ENCODE measurements at regions not wholly inside any gene's neighbourhood (a gene's known extent, or its start where the extent isn't known, plus 50 kb on each side); places are given as distances from the start of the nearest gene placed in this dataset.

DNA sequence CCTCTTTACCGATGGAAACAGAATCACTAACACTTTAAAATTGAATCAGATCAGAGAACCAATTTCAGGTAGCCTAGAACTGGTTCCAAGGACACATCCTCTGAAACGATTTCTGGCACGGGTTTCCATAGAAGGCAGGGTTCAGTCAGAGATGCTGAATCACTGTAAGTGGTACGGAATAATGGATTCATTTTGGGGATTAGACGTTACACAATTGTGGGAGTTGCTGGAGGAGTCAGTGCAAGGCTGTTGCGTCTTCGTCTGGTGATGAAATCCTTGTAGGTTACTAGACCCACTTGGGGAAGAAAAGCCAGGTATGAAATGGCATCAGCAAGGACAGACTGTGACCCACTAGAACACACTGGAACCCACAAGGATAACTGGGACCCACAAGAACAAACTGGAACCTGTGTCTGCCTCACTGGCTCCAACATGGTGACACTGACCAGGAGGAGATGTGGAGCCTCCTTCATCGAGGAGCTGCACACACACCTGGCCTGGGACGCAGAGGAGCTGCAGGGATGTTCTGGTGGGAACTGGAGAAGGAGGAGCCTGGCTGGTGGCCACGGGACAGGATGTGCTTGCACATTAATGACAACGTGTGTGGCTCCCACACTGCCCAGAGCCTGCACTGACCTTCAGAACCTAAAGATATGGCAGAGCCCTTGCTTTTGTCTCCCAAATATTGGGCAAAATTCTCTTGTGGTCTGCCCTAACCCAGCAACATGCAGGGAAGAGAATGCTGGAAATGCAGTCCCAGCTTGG lies 105.1 kb downstream of the TRAPPC11 start:
- intact Hi-C loops (cut with DNase I; ENCODE audit: low total_unique reads) (no loop called here), in situ Hi-C loops (cut with MboI; ENCODE audit: low sequenced_read_pairs in 4 of 4) (no loop called here)
- no peak for TF ChIP-seq POLR2A (IDR thresholded peaks at IDR 0.05)
- TF ChIP-seq, protein P1, sequence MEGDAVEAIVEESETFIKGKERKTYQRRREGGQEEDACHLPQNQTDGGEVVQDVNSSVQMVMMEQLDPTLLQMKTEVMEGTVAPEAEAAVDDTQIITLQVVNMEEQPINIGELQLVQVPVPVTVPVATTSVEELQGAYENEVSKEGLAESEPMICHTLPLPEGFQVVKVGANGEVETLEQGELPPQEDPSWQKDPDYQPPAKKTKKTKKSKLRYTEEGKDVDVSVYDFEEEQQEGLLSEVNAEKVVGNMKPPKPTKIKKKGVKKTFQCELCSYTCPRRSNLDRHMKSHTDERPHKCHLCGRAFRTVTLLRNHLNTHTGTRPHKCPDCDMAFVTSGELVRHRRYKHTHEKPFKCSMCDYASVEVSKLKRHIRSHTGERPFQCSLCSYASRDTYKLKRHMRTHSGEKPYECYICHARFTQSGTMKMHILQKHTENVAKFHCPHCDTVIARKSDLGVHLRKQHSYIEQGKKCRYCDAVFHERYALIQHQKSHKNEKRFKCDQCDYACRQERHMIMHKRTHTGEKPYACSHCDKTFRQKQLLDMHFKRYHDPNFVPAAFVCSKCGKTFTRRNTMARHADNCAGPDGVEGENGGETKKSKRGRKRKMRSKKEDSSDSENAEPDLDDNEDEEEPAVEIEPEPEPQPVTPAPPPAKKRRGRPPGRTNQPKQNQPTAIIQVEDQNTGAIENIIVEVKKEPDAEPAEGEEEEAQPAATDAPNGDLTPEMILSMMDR (IDR thresholded peaks at IDR 0.05 in 4 of 5, conservative IDR thresholded peaks at IDR 0.05 in 1 of 5), result no peak
- no peaks in the 10 kb centered on the region for H3K9me3 ChIP-seq
- H3K27ac ChIP-seq, result peak overlapping the region in 3 of 4 donors; percentile 51 to 73 (median 72)
- no peak overlapping the region for H3K4me3 ChIP-seq
- no peaks in the 10 kb centered on the region for H3K4me1 ChIP-seq
- H3K27me3 ChIP-seq, result no peaks in the 10 kb centered on the region
- ATAC-seq, result no peak
- DNase-seq, result no peak
- no peaks in the 10 kb centered on the region for H3K36me3 ChIP-seq

DNA sequence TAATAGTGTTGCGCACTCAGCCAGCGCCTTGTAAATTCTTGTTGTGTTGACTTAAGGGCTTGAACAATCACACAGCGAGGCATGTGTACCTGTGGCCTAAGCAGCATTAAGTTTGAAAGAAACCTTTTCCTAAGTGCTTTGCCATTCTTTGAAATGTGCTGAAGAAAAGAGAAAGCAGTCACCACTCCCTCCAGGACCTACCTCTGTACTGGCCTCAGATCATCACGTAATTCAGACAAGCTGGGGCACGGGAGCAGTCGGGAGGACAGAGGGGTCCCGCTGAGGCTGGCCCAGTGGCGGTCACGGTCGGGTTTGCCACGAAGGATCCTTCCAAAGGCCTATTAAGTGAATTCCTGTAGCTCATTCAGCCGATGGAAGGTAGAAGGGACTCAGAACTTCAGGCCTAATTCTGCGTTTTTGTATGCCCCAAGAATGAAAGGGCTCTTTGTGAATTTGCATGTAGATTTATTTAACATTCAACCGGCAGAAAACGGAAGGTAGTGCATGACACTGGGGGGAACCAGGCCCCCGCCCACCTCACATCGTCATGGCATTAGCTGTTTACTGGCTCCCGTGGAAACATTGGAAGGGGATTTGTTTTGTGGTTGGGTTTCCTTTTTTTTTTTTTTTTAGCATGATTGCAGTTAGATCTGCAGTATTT lies 106.3 kb downstream of the TRAPPC11 start:
- peak overlapping the region; percentile 17 to 36 (median 24) for H3K4me3 ChIP-seq
- no peaks in the 10 kb centered on the region for H3K27me3 ChIP-seq
- DNase-seq (no peak), ATAC-seq (no peak)
- peak overlapping the region; percentile 48 to 73 (median 62) for H3K27ac ChIP-seq
- H3K9me3 ChIP-seq, result no peaks in the 10 kb centered on the region
- intact Hi-C loops (cut with DNase I; ENCODE audit: low total_unique reads), result no loop called here
- H3K36me3 ChIP-seq, result no peaks in the 10 kb centered on the region
- no peak for TF ChIP-seq POLR2A (IDR thresholded peaks at IDR 0.05)
- TF ChIP-seq, protein P1 (IDR thresholded peaks at IDR 0.05 in 4 of 5, conservative IDR thresholded peaks at IDR 0.05 in 1 of 5), result no peak
- in situ Hi-C loops (cut with MboI; ENCODE audit: low sequenced_read_pairs in 4 of 4), result no loop called here
- H3K4me1 ChIP-seq, result no peaks in the 10 kb centered on the region

DNA sequence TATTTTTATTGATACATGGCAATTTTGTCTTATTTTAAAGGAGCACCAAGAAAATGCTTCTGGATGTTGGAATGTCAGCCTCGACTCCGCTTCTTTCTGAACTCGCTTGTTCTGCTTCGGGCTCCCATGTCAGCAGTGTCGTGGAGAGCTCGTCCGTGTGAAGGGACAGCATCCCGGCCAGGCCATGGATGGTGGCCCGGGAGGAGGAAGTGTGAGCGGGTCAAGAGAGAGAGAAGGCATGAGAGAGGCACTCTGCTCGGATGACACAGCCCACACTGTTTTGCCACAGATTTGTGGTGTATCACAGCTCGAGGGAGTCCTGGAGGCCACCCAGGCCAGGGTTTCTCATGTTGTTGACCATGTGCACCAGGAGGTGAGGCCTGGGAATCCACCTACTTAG lies 107.0 kb downstream of the TRAPPC11 start:
- Histone ChIP-seq H3K9me3 (no peaks in the 10 kb centered on the region), H3K36me3 (no peaks in the 10 kb centered on the region), H3K27me3 (no peaks in the 10 kb centered on the region), H3K4me1 (no peaks in the 10 kb centered on the region), H3K4me3 (peak overlapping the region in 1 of 4 donors; percentile 36), H3K27ac (peak overlapping the region; percentile 48 to 73 (median 62))
- no peak for ATAC-seq
- DNase-seq, result no peak
- intact Hi-C loops (cut with DNase I; ENCODE audit: low total_unique reads), result no loop called here
- TF ChIP-seq POLR2A (IDR thresholded peaks at IDR 0.05), result no peak
- TF ChIP-seq, protein P1 (IDR thresholded peaks at IDR 0.05 in 4 of 5, conservative IDR thresholded peaks at IDR 0.05 in 1 of 5), result no peak
- in situ Hi-C loops (cut with MboI; ENCODE audit: low sequenced_read_pairs in 4 of 4), result no loop called here

DNA sequence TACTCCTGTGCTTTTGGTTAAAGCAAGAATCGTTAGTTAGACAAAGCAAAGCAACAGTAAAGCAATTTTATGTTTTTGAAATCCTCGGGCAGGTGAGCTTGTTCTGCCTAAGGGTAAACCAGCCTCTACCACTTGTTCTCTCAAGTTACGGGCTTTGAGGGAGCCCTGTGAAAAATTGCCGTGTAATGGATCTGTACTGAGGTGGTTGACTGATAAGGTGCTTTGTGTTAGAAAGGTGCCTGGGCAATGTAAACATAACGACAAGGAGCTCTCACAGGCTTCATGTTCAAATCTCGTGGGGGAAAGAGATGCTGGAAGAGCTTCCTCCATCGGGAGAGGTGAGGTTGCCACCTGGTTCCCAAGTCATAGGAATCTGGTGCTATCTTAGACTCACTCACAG lies 111.8 kb downstream of the TRAPPC11 start:
- Histone ChIP-seq H3K9me3 (no peaks in the 10 kb centered on the region), H3K4me1 (no peaks in the 10 kb centered on the region), H3K27ac (no peak overlapping the region), H3K27me3 (no peaks in the 10 kb centered on the region), H3K36me3 (no peaks in the 10 kb centered on the region), H3K4me3 (no peak overlapping the region)
- intact Hi-C loops (cut with DNase I; ENCODE audit: low total_unique reads), result no loop called here
- TF ChIP-seq, protein P1 (IDR thresholded peaks at IDR 0.05 in 4 of 5, conservative IDR thresholded peaks at IDR 0.05 in 1 of 5), result no peak
- TF ChIP-seq POLR2A (IDR thresholded peaks at IDR 0.05), result no peak
- in situ Hi-C loops (cut with MboI; ENCODE audit: low sequenced_read_pairs in 4 of 4), result no loop called here
- DNase-seq, result no peak
- no peak for ATAC-seq
